ENCODE measurements at regions not wholly inside any gene's neighbourhood (a gene's known extent, or its start where the extent isn't known, plus 50 kb on each side); places are given as distances from the start of the nearest gene placed in this dataset.

DNA sequence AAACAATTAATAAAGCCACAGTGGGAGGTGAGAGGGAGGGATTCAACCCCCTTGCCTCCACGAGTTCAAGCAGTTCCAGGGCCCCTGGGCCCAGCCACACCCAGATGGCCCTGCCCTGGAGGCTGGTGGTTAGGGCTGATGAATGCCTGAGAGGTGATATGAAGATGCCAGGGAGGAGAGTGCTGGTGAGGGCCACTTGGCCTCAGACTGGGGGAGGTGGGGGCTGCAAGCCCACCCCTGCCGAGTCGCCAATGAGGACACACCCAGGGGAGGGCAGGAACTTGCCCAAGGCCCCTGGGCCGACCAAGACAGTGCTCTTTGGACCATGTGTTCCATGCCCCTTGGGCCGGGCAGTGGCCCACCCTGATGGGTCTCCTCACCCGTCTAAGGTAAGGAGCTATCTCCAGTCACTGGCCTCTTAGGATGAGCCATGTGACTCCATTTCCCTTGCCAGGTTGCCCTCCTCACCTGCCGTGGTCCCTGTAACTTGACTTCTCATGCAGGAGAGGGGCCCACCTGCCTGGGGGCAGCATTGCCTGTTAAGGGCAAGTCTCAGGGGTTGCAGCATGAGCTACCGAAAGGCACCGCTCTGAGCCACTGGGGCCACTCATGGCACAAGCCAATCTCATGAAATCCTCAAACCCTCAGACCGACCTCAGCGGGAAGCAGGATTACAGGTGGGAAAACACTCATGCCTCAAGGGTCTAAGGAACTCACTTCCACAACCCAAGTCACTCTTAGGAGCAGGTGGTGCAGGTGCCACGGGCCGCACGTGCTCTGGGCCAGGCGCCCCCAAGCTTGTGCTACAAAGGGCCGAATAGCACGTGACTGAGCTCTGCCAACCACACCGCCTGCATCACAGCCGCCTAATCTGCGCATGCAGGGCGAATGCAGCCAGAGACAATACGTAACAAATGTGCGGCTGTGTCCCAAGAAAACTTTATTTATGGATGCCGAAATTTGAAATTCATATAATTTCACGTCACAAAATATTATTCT is 147.4 kb upstream of the MLN start:
- no peak for DNase-seq

DNA sequence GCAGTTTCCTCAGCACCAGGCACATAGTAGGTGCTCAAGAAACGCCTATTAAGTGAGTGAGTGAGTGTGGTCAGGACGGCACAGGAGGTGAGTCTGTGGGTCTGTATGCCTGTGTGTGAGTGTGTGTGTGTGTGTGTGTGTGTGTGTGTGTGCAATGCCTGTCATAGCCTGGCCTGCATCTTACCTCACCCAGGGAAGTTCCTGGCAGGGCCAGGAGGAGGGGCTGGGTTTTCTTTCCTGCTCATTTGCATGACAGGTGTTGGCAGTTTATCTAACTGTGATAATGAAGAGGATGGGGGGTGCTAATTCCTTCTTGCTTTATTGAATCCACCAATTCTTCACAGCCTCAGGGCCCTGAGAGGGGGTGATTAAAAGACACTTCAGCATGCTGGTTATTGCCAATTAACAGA is 146.7 kb upstream of the MLN start:
- no peak for DNase-seq

- DNase-seq, result no peak
These were observed 146.2 kb upstream of the MLN start for GRCh38 chr6:33949877-33950435.

GRCh38 chr6:33949111-33949510 is 145.3 kb upstream of the MLN start:
- no peak for DNase-seq

- no peak for DNase-seq
These were observed 144.3 kb upstream of the MLN start for GRCh38 chr6:33947916-33948594.

DNA sequence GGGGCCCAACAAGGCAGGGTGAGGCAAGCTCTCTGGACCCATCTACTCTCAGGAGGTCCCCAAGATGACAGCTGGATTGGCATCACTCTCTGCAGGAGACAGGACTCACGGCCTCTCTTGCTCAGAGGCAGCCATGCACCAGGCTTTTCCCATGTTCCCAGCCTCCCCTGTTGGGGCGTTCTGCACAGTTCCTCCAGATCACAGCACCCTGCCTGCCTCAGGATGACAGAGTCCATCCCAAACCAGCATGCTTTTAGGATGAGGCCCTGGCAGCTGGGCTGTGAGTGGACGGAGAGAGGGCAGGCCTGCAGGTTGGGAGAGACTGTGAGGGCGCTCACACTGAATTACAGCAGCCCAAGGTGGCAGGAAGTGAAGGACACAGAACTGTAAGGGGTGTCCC is 143.2 kb upstream of the MLN start:
- DNase-seq, result no peak

- DNase-seq, result no peak
These were observed 142.1 kb upstream of the MLN start for GRCh38 chr6:33945931-33946330.

- no peak for DNase-seq
These were observed 141.0 kb upstream of the MLN start for GRCh38 chr6:33944686-33945411.

DNA sequence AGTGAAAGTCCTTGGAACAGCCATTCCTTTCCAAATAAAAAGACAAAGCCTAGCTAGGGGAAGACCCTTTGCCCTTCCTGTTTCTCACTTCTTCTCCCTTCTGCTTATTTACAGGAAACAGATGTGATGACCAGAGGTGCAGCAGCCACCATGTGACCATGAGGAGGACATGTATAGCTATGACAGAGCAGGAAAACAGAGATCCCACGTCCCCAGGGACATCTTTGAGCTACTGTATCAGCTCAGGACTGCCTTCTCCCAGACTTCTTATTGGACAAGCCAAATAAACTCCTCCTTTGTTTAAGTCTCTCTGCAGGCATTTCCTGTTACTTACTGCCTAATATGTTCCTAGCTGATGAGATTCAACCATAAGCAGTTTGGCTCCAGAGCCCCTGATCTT is 133.1 kb upstream of the MLN start:
- DNase-seq, result no peak

GRCh38 chr6:33935439-33936080 is 131.8 kb upstream of the MLN start:
- no peak for DNase-seq

GRCh38 chr6:33934731-33935270 is 131.0 kb upstream of the MLN start:
- DNase-seq, result no peak

GRCh38 chr6:33933101-33933500 is 129.3 kb upstream of the MLN start:
- DNase-seq, result no peak

DNA sequence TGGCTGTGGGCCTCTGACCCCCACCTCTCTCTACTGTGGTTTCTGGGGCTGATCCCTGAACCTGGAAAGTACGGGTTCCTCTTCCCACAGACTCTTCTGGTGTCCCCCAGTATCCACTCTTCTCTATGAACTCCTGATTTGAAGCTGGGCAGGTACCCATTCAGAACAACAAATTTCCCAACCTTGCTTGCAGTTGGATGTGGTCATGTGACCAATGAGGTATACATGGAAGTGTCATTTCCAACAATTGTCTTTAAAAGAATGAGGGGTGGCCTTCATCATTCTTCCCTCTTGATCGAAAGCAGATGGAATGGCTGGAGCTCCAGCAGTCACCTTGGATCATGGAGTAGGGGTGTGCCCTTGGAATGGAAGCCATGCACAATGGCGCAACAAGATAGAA is 128.0 kb upstream of the MLN start:
- DNase-seq, result no peak

DNA sequence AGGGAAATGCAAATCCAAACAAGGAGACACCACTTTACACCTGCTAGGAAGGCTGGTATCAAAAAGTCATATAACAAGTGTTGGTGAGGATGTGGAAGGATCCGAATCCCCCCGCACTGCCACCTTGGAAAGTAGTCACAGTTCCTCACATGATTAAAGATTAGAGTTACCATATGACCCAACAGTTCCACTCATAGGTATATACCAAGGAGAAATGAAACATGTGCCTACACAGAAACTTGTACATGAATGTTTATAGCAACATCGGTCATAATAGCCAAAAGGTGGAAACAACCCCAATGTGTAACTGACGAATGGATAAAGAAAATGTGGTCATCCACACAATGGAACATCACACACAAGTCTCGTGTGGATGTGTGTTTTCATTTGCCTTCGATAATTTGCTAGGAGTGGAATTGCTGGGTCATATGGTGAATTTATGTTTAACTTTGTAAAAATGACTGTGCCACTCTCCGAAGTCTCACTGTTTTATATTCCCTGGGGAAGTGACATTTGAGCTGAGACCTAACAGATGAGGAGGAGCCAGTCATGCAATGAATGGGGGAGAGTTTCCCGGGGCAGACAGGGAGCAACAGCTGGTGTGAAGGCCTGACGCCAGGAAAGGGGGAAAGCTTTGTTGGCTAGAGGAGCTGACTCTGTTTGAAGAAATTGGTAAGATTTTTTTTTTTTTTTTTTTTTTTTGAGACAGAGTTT is 125.9 kb upstream of the MLN start:
- DNase-seq, result no peak

- DNase-seq, result no peak
These were observed 123.8 kb upstream of the MLN start for GRCh38 chr6:33927616-33928015.

DNA sequence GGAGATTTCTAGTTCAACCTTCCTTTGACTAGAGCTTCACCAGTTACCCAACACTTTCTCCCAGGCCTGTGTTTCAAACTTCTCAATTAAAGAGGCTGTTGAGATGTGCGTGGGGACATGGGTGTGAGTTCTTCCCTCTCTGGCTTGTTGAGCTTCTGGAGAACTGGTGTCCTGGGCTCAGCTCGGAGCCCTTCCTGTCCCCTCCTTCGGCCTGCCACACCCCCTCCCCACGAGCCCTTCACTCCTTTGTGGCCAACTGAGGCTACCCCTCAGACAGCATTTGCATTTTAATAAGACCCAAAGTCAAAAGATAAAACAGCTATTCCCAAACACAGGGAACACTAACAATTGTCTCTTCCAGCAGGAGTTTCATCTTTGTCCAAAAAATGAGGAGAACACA is 123.3 kb upstream of the MLN start:
- DNase-seq, result no peak

- no peak for DNase-seq
These were observed 122.6 kb upstream of the MLN start for GRCh38 chr6:33926451-33926850.

DNA sequence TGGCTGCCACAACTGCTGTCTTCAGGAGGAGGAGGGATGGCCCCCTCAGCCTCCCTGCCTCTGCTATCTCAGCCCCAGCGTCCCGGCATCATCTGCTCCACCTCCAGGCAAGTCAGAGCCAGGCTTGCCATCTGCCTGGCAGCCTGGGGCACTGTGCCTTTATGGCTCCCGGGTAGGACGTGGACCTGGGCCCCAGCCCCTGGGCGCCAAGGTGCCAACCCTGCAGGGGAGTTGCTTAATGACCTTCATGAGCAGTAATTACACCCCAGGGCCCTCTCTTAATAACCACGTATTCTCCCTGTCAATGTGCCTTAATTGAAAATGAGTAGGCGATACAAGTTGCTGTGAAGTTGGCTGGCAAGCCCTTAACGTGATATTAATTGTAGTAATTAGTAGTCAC is 122.1 kb upstream of the MLN start:
- no peak for DNase-seq

GRCh38 chr6:33925210-33925609 is 121.4 kb upstream of the MLN start:
- DNase-seq, result no peak

DNA sequence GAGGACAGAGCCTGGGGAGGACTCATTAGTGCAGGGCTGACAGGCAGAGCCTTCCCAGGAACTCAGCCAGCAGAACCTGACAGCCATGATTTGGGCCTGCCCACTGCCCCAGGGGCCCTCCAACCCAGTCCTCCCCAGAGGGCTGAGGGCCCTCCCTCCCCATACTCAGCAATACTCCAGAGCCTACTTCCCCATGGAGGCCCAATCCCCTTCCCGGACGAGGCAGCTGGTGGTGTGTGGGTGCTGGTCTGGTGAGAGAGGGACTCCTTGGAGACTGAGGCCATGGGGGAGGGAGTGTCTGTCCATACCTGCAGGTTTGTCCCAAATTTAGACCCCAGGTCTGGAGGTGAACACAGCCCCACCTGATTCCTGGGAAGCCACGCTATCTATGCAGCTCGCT is 120.9 kb upstream of the MLN start:
- DNase-seq, result no peak

- DNase-seq, result no peak
These were observed 120.2 kb upstream of the MLN start for GRCh38 chr6:33923857-33924514.
